Spleen (tissue), 7 donors: ENCODE measurements at regions not wholly inside any gene's neighbourhood (a gene's known extent, or its start where the extent isn't known, plus 50 kb on each side); places are given as distances from the start of the nearest gene placed in this dataset.

ENCODE experiments used
- POLR2A ChIP-seq, 3 donors: fragments of 450-650 bp; IDR thresholded peaks; one replicate each; pipeline ENCODE4 v1.5.1; 2017; ENCODE audit warnings: antibody characterized with exemption in 3 of 3, mild to moderate bottlenecking in 1 of 3
- POLR2AphosphoS5 ChIP-seq, 3 donors: sonication (generic); formaldehyde crosslinking; IDR thresholded peaks; one replicate each; pipeline ENCODE4 v1.5.1; 2017; ENCODE audit warnings: antibody characterized with exemption in 3 of 3
- TF ChIP-seq, protein P1 (sequence below), 11 experiments: fragments of 200-600 bp in 7 of 11; fragments of 450-650 bp in 4 of 11; sonication (generic) in 4 of 11; IDR thresholded peaks in 8 of 11; conservative IDR thresholded peaks in 3 of 11; 1 replicate in 7 of 11; 2 replicates in 4 of 11; pipeline versions ENCODE4 v1.4.0 to v1.8.0; 2016 to 2021; ENCODE audit warnings: antibody characterized with exemption in 11 of 11, inconsistent platforms in 4 of 11, mild to moderate bottlenecking in 1 of 11
- donor health status: DM: no; HTN: no; CAD: no; lungs with moderate emphysema.
- donor health status: DM: no; HTN: no; CAD: no.
- donor health status: DM: no; HTN: no; CAD: no.

GRCh38 chr18:14999085-14999975, 251.4 kb downstream of the ANKRD30B start:
- TF ChIP-seq, protein P1, sequence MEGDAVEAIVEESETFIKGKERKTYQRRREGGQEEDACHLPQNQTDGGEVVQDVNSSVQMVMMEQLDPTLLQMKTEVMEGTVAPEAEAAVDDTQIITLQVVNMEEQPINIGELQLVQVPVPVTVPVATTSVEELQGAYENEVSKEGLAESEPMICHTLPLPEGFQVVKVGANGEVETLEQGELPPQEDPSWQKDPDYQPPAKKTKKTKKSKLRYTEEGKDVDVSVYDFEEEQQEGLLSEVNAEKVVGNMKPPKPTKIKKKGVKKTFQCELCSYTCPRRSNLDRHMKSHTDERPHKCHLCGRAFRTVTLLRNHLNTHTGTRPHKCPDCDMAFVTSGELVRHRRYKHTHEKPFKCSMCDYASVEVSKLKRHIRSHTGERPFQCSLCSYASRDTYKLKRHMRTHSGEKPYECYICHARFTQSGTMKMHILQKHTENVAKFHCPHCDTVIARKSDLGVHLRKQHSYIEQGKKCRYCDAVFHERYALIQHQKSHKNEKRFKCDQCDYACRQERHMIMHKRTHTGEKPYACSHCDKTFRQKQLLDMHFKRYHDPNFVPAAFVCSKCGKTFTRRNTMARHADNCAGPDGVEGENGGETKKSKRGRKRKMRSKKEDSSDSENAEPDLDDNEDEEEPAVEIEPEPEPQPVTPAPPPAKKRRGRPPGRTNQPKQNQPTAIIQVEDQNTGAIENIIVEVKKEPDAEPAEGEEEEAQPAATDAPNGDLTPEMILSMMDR (IDR thresholded peaks at IDR 0.05 in 8 of 11, conservative IDR thresholded peaks at IDR 0.05 in 3 of 11): no peak
- TF ChIP-seq POLR2A (IDR thresholded peaks at IDR 0.05): no peak
- no peak for TF ChIP-seq POLR2AphosphoS5 (IDR thresholded peaks at IDR 0.05)
